ENCODE measurements at regions not wholly inside any gene's neighbourhood (a gene's known extent, or its start where the extent isn't known, plus 50 kb on each side); places are given as distances from the start of the nearest gene placed in this dataset.

DNA sequence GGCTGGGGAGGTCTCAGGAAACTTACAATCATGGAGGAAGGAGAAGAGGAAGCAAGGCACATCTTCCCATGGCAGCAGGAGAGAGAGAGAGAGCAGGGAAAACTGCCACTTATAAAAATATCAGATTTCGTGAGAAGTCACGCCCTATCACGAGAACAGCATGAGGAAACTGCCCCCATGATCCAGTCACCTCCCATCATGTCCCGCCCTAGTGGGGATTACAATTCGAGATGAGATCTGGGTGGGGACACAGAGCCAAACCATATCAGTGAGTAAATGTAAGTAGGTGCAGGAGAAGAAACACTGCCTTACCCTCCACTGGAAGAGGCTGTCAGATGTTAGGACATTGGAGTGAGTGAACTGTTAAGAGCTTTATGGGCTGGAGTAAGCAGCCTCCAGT is 270.4 kb downstream of the TFAP2C start:
- Histone ChIP-seq H3K27me3 (ENCODE audit: low read depth) (peaks cover 12% of the 10 kb centered on the region), H3K36me3 (no peaks in the 10 kb centered on the region), H3K27ac (no peak overlapping the region), H3K9me3 (no peaks in the 10 kb centered on the region), H3K4me1 (no peaks in the 10 kb centered on the region), H3K4me3 (no peak overlapping the region)
- TF ChIP-seq, protein P1, sequence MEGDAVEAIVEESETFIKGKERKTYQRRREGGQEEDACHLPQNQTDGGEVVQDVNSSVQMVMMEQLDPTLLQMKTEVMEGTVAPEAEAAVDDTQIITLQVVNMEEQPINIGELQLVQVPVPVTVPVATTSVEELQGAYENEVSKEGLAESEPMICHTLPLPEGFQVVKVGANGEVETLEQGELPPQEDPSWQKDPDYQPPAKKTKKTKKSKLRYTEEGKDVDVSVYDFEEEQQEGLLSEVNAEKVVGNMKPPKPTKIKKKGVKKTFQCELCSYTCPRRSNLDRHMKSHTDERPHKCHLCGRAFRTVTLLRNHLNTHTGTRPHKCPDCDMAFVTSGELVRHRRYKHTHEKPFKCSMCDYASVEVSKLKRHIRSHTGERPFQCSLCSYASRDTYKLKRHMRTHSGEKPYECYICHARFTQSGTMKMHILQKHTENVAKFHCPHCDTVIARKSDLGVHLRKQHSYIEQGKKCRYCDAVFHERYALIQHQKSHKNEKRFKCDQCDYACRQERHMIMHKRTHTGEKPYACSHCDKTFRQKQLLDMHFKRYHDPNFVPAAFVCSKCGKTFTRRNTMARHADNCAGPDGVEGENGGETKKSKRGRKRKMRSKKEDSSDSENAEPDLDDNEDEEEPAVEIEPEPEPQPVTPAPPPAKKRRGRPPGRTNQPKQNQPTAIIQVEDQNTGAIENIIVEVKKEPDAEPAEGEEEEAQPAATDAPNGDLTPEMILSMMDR (IDR thresholded peaks at IDR 0.05): no peak
- intact Hi-C loops (cut with DNase I): no loop called here
- no peak for ATAC-seq
- no peak for DNase-seq

DNA sequence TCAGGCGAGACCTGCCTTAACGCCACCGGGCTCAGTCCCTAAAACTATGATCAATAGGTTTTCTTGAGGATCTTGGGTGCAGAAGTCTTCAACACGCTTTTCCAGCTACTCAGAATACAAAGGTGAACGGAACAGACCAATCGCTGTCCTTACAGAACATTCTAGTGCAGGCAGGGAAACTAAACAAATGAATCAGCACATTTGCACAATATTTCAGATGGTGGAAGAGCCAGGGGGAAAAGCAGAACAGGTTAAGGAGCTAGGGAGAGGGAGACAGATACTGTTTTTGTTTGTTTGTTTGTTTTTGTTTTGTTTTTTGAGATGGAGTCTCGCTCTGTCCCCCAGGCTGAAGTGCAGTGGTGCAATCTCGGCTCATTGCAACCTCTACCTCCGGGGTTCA is 271.1 kb downstream of the TFAP2C start:
- H3K4me3 ChIP-seq: no peak overlapping the region
- no peaks in the 10 kb centered on the region for H3K36me3 ChIP-seq
- no peaks in the 10 kb centered on the region for H3K9me3 ChIP-seq
- TF ChIP-seq, protein P1 (IDR thresholded peaks at IDR 0.05): no peak
- DNase-seq (no peak), ATAC-seq (no peak)
- H3K4me1 ChIP-seq: no peaks in the 10 kb centered on the region
- H3K27me3 ChIP-seq (ENCODE audit: low read depth): peaks cover 12% of the 10 kb centered on the region
- intact Hi-C loops (cut with DNase I): no loop called here
- H3K27ac ChIP-seq: no peak overlapping the region

DNA sequence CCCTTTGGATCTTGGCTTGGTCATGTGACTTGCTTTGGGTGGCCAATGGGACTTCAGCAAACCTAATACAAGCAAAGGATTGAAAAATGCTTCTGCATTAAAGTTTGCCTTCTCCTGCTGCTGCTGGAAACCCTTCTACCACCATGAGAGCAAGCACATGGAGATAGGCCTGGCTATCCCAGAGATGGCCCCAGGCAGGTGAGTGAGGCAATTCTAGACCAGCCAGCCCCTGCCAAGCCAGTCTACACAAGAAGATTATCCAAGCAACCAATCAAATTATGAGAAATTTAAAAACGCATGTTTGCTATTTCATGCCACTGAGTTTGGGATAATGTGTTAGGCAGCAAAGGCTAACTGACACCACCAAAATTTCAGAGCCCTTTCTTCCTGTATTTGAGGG is 274.3 kb downstream of the TFAP2C start:
- H3K4me1 ChIP-seq: no peaks in the 10 kb centered on the region

DNA sequence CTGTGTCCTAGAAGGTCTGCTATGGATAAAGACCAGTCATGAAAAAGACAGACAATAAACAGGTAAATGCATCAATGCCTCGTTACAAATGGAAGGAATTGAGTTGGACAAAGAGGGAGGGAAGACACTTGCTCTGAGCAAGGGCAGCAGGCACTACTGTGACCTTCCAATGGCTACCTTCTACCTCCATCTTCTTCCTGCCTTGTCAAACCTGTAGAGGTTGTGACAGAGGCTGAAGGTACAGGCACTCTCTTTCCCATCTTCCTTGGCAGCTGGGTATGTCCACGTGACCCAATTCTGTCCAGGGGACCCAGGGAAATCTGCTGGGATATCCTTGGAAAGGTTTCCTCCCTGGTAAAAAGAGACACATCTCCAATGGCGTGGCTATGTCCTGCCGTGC is 274.8 kb downstream of the TFAP2C start:
- no peaks in the 10 kb centered on the region for H3K9me3 ChIP-seq
- H3K4me3 ChIP-seq: no peak overlapping the region
- ATAC-seq: no peak
- H3K36me3 ChIP-seq: no peaks in the 10 kb centered on the region
- intact Hi-C loops (cut with DNase I): no loop called here
- DNase-seq: no peak
- no peak overlapping the region for H3K27ac ChIP-seq
- TF ChIP-seq, protein P1 (IDR thresholded peaks at IDR 0.05): no peak
- no peaks in the 10 kb centered on the region for H3K27me3 ChIP-seq (ENCODE audit: low read depth)
- H3K4me1 ChIP-seq: no peaks in the 10 kb centered on the region

More for the DNA sequence above, 274.3 kb downstream of the TFAP2C start:
- Histone ChIP-seq H3K4me3 (no peak overlapping the region), H3K27ac (no peak overlapping the region), H3K27me3 (ENCODE audit: low read depth) (peaks cover under 1% of the 10 kb centered on the region), H3K36me3 (no peaks in the 10 kb centered on the region), H3K9me3 (no peaks in the 10 kb centered on the region)
- DNase-seq (no peak), ATAC-seq (no peak)
- TF ChIP-seq, protein P1 (IDR thresholded peaks at IDR 0.05): no peak
- intact Hi-C loops (cut with DNase I): no loop called here

DNA sequence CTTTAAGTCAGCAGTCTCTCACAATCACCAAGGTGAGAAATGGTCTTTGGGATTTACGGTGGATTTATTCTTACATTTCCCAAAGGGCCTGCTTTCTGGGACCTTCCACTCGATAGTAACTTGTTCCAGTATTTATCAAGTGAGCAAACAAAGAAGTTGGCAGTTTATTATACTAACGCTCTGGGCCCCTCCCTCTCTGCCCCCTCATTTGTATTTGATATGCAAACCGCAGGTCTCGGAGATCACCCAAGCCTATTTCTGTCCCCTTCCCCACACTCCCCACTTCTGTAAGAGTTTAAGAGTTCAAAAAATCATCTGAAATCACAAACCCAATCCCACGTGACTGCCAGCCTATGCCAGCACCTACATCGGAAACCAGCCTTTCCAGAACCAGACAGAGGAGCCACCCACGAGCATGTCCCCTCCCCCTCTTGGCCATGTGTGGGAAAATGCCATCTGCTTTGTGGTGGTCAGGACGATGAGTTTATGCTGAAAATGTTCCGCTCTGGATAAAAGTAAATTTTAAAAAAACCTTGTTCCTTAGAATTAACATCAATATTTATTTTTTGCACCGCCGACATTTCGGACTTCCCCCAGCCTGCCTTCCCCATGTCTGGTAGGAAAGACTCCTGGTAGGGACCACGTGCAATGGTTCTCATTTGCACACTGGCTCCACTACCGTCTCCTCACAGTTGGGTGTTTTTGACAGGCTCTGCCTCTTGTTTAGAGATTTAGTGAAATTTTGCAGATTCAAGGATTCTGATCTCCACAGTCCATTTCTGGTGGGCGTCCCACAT is 281.0 kb downstream of the TFAP2C start:
- DNase-seq: no peak

More for the DNA sequence above, 281.0 kb downstream of the TFAP2C start:
- H3K4me3 ChIP-seq: no peak overlapping the region
- H3K9me3 ChIP-seq: no peaks in the 10 kb centered on the region
- no peak overlapping the region for H3K27ac ChIP-seq
- no peak for ATAC-seq
- no peaks in the 10 kb centered on the region for H3K4me1 ChIP-seq
- H3K27me3 ChIP-seq (ENCODE audit: low read depth): peaks cover 11% of the 10 kb centered on the region
- H3K36me3 ChIP-seq: no peaks in the 10 kb centered on the region
- TF ChIP-seq, protein P1 (IDR thresholded peaks at IDR 0.05): no peak
- intact Hi-C loops (cut with DNase I): no loop called here

Measured in lower lobe of right lung (tissue), 2 donors.